ENCODE measurements at regions not wholly inside any gene's neighbourhood (a gene's known extent, or its start where the extent isn't known, plus 50 kb on each side); places are given as distances from the start of the nearest gene placed in this dataset.
"Not testable (repeated sequence)": the region's sequence is repeated elsewhere in the genome, so short reads cannot be mapped to it uniquely, and the experiment has no call there.

- not testable (repeated sequence) for H3K4me3 ChIP-seq (ENCODE audit: low read length); H3K27me3 ChIP-seq (ENCODE audit: insufficient read depth, low read length); H3K27ac ChIP-seq (ENCODE audit: low read depth, low read length); H3K9ac ChIP-seq (ENCODE audit: low read depth, low read length); H3K4me1 ChIP-seq (ENCODE audit: insufficient read depth, low read length); H3K36me3 ChIP-seq (ENCODE audit: insufficient read depth, low read length)
- H3K9me3 ChIP-seq (ENCODE audit: insufficient read depth, low read depth, low read length): peaks cover 14% of the 10 kb centered on the region
- 96% methylated on average over 17 of the region's 17 CpGs for WGBS
Observed at GRCh38 chr12:39699079-39699478, 79.5 kb upstream of the ABCD2 start.

GRCh38 chr12:39697108-39697507 lies 77.5 kb upstream of the ABCD2 start:
- no peak overlapping the region for H3K27ac ChIP-seq (ENCODE audit: low read depth, low read length)
- H3K9ac ChIP-seq (ENCODE audit: low read depth, low read length): no peak overlapping the region
- H3K4me1 ChIP-seq (ENCODE audit: insufficient read depth, low read length): no peaks in the 10 kb centered on the region
- no peak overlapping the region for H3K4me3 ChIP-seq (ENCODE audit: low read length)
- peaks cover 14% of the 10 kb centered on the region for H3K9me3 ChIP-seq (ENCODE audit: insufficient read depth, low read depth, low read length)
- H3K36me3 ChIP-seq (ENCODE audit: insufficient read depth, low read length): no peaks in the 10 kb centered on the region
- 88% methylated on average over 3 of the region's 4 CpGs for WGBS
- no peaks in the 10 kb centered on the region for H3K27me3 ChIP-seq (ENCODE audit: insufficient read depth, low read length)

- Histone ChIP-seq H3K27ac (ENCODE audit: low read depth, low read length) (no peak overlapping the region), H3K36me3 (ENCODE audit: insufficient read depth, low read length) (no peaks in the 10 kb centered on the region), H3K4me3 (ENCODE audit: low read length) (no peak overlapping the region), H3K4me1 (ENCODE audit: insufficient read depth, low read length) (no peaks in the 10 kb centered on the region), H3K27me3 (ENCODE audit: insufficient read depth, low read length) (no peaks in the 10 kb centered on the region), H3K9ac (ENCODE audit: low read depth, low read length) (no peak overlapping the region), H3K9me3 (ENCODE audit: insufficient read depth, low read depth, low read length) (no peaks in the 10 kb centered on the region)
- 100% methylated on average over 1 of the region's 1 CpG for WGBS
Observed at GRCh38 chr12:39692258-39692853, 72.8 kb upstream of the ABCD2 start.

GRCh38 chr12:39685854-39686657 lies 66.5 kb upstream of the ABCD2 start:
- no peaks in the 10 kb centered on the region for H3K27me3 ChIP-seq (ENCODE audit: insufficient read depth, low read length)
- H3K27ac ChIP-seq (ENCODE audit: low read depth, low read length): no peak overlapping the region
- WGBS: 100% methylated on average over 1 of the region's 1 CpG
- peaks cover 8% of the 10 kb centered on the region; the same call in 1 of the 2 replicates for H3K4me1 ChIP-seq (ENCODE audit: insufficient read depth, low read length)
- no peaks in the 10 kb centered on the region for H3K9me3 ChIP-seq (ENCODE audit: insufficient read depth, low read depth, low read length)
- H3K9ac ChIP-seq (ENCODE audit: low read depth, low read length): no peak overlapping the region
- H3K36me3 ChIP-seq (ENCODE audit: insufficient read depth, low read length): no peaks in the 10 kb centered on the region
- no peak overlapping the region for H3K4me3 ChIP-seq (ENCODE audit: low read length)

GRCh38 chr12:39682689-39683477 lies 63.3 kb upstream of the ABCD2 start:
- Histone ChIP-seq H3K4me3 (ENCODE audit: low read length) (no peak overlapping the region), H3K4me1 (ENCODE audit: insufficient read depth, low read length) (peaks cover 8% of the 10 kb centered on the region; the same call in 1 of the 2 replicates), H3K27me3 (ENCODE audit: insufficient read depth, low read length) (no peaks in the 10 kb centered on the region), H3K9ac (ENCODE audit: low read depth, low read length) (no peak overlapping the region), H3K9me3 (ENCODE audit: insufficient read depth, low read depth, low read length) (no peaks in the 10 kb centered on the region), H3K27ac (ENCODE audit: low read depth, low read length) (no peak overlapping the region), H3K36me3 (ENCODE audit: insufficient read depth, low read length) (no peaks in the 10 kb centered on the region)
- whole genome bisulfite sequencing: 100% methylated on average over 2 of the region's 4 CpGs

GRCh38 chr12:39675263-39675662 lies 55.7 kb upstream of the ABCD2 start:
- 93% methylated on average over 1 of the region's 1 CpG for WGBS
- H3K36me3 ChIP-seq (ENCODE audit: insufficient read depth, low read length): no peaks in the 10 kb centered on the region

GRCh38 chr12:39672976-39673375 lies 53.4 kb upstream of the ABCD2 start:
- WGBS: 91% methylated on average over 1 of the region's 1 CpG
- H3K9ac ChIP-seq (ENCODE audit: low read depth, low read length): no peak overlapping the region
- 0 out of 2 replicates have a peak, but pooled peaks cover 2% of the 10 kb centered on the region for H3K4me1 ChIP-seq (ENCODE audit: insufficient read depth, low read length)
- H3K27me3 ChIP-seq (ENCODE audit: insufficient read depth, low read length): no peaks in the 10 kb centered on the region
- H3K36me3 ChIP-seq (ENCODE audit: insufficient read depth, low read length): no peaks in the 10 kb centered on the region
- H3K9me3 ChIP-seq (ENCODE audit: insufficient read depth, low read depth, low read length): no peaks in the 10 kb centered on the region
- no peak overlapping the region for H3K4me3 ChIP-seq (ENCODE audit: low read length)
- H3K27ac ChIP-seq (ENCODE audit: low read depth, low read length): no peak overlapping the region

More at GRCh38 chr12:39675263-39675662, 55.7 kb upstream of the ABCD2 start:
- no peak overlapping the region for H3K4me3 ChIP-seq (ENCODE audit: low read length)
- H3K9ac ChIP-seq (ENCODE audit: low read depth, low read length): no peak overlapping the region
- no peaks in the 10 kb centered on the region for H3K9me3 ChIP-seq (ENCODE audit: insufficient read depth, low read depth, low read length)
- H3K27me3 ChIP-seq (ENCODE audit: insufficient read depth, low read length): no peaks in the 10 kb centered on the region
- no peak overlapping the region for H3K27ac ChIP-seq (ENCODE audit: low read depth, low read length)
- H3K4me1 ChIP-seq (ENCODE audit: insufficient read depth, low read length): 0 out of 2 replicates have a peak, but pooled peaks cover 2% of the 10 kb centered on the region

GRCh38 chr12:39671898-39672875 lies 52.6 kb upstream of the ABCD2 start:
- WGBS: 94% methylated on average over 5 of the region's 5 CpGs
- no peaks in the 10 kb centered on the region for H3K36me3 ChIP-seq (ENCODE audit: insufficient read depth, low read length)
- H3K27me3 ChIP-seq (ENCODE audit: insufficient read depth, low read length): no peaks in the 10 kb centered on the region
- no peaks in the 10 kb centered on the region for H3K9me3 ChIP-seq (ENCODE audit: insufficient read depth, low read depth, low read length)
- no peak overlapping the region for H3K27ac ChIP-seq (ENCODE audit: low read depth, low read length)
- H3K9ac ChIP-seq (ENCODE audit: low read depth, low read length): no peak overlapping the region
- H3K4me3 ChIP-seq (ENCODE audit: low read length): no peak overlapping the region
- 0 out of 2 replicates have a peak, but pooled peaks cover 2% of the 10 kb centered on the region for H3K4me1 ChIP-seq (ENCODE audit: insufficient read depth, low read length)

GRCh38 chr12:39669539-39669938 lies 49.9 kb upstream of the ABCD2 start:
- WGBS: 40% methylated on average over 7 of the region's 7 CpGs
- not testable (repeated sequence) for H3K27me3 ChIP-seq (ENCODE audit: insufficient read depth, low read length); H3K27ac ChIP-seq (ENCODE audit: low read depth, low read length); H3K4me1 ChIP-seq (ENCODE audit: insufficient read depth, low read length); H3K36me3 ChIP-seq (ENCODE audit: insufficient read depth, low read length); H3K9ac ChIP-seq (ENCODE audit: low read depth, low read length); H3K9me3 ChIP-seq (ENCODE audit: insufficient read depth, low read depth, low read length)
- H3K4me3 ChIP-seq (ENCODE audit: low read length): peak overlapping the region; percentile 38
